HTR-8/SVneo (cell line): ENCODE measurements at regions not wholly inside any gene's neighbourhood (a gene's known extent, or its start where the extent isn't known, plus 50 kb on each side); places are given as distances from the start of the nearest gene placed in this dataset.

Experiments
- DNase-seq: peaks from one replicate; pipeline ENCODE4 v3.0.0; 2011; ENCODE audit warnings: low spot score, mixed read lengths; ENCODE audit not compliant: insufficient read length
- FAIRE-seq: peaks from 2 replicates; lab custom pipeline; 2011; peaks lifted over from hg19 to GRCh38; lab: Jason Lieb, UNC

DNA sequence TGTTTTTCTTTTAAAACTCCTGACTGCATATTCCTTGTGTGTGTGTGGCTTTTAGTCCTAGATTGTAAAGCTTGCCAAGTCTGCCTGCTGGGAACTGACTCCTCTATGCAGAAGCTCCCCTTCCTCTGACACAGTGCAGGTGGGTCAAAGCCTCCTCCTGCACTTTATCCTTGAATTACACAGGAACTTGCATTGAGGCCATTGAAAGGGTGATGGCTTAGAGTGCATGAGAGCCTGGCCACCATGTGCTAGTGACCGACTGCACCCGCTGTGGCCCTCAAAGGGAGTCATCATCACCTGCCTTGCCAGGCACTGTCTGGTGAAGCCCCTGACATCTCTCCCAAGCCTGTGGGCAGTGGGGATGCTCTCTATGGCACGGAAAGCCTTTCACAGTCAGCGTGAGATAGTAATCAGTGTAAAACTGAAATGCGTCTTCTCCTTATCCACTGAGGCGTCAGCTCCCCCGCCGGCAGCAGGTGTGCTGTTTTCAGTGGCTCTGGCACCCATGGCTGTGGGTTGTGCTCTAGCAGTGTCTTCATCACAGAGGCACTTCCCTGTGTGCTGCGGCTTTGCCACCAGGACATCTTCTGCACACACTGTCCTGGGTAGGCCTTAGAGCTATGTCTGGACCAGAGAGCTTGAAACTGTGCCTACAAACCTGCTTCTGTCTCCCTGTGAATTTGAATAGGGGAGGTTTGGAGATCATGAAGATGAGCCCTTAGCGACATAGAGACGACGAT is 87.9 kb downstream of the THBS2 start:
- FAIRE-seq (no peak), DNase-seq (no peak)

DNA sequence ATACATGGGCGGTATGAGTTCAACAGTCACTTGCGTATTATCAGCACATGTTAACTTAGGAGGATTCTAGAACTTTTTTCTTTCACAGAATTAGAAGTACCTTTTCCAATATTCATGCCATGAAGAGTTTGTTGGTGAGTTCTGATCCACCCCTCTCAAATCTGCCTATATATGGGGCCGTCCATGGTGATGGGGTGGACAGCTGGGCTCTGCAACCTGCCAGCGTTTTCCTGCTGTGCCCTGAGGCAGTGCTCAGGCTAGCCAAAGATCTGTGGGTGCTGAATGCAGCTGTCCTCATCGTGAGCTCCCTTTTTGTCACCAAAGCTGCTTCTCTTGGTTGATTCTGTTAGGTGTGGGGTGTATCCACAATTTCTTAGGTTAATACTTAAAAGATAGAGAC is 88.7 kb downstream of the THBS2 start:
- DNase-seq (no peak), FAIRE-seq (no peak)

DNA sequence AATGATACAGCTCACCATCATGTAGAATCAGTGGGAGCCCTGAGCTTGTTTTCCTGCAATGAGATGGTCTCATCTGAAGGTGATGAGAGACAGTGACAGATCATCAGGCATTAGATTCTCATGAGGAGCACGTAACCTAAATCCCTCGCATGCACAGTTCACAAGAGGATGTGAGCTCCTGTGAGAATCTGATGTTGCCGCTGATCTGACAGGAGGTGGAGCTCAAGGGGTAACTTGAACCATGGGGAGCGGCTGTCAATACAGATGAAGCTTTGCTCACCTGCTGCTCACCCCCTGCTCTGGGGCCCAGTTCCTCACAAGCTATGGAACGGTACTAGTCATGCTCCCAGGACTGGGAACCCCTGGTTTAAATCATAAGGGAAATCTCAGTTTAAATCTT is 89.2 kb downstream of the THBS2 start:
- FAIRE-seq (no peak), DNase-seq (no peak)

DNA sequence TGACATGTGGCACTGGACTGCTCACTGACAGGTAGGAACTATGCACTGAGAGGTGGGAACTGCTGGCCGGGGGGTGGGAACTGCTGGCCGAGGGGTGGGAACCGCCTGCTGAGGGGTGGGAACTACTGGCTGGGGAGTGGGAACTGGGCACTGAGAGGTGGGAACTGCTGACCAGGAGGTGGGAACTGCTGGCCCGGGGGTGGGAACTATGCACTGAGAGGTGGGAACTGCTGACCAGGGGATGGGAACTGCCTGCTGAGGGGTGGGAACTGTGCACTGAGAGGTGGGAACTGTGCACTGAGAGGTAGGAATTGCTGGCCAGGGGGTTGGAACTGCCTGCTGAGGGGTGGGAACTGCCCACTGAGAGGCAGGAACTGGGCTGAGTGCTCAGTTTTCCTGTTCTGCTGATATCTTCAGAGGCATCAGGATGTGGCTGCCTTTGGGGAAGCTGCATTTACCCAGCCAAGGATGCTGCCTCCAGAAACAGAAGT is 90.2 kb downstream of the THBS2 start:
- no peak for DNase-seq
- no peak for FAIRE-seq

DNA sequence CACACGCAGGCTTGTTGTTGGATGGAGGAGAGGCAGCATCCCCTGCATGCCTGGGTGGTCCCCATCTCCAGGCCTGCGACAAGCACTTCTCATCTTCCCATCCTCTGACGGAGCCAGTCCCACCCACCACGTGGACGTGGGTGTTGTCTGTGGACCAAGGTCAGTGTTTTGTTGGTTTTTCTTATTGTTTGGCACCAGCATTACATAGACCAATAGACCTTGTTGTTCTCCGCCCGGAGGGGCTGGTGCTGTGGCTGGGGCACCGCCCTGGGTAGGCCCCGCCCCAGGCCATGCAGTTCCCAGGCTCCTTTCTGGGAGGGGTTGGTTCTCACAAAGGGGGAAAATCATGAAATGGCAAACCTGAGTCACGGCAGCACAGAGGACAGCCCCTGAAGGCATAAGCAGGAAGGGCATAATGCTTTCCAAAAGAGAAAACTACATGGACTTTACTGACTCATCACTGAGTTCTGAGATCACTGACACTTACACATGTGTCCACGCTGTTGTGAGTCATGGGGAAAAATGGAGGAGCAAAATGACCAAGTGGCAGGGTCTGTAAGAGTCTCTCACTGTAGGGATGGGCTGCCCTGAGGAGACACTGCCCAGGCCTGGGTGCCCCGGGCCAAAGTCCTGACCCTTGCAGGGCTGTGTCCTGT is 90.8 kb downstream of the THBS2 start:
- FAIRE-seq (peak; percentile 67), DNase-seq (peak; percentile 90)

DNA sequence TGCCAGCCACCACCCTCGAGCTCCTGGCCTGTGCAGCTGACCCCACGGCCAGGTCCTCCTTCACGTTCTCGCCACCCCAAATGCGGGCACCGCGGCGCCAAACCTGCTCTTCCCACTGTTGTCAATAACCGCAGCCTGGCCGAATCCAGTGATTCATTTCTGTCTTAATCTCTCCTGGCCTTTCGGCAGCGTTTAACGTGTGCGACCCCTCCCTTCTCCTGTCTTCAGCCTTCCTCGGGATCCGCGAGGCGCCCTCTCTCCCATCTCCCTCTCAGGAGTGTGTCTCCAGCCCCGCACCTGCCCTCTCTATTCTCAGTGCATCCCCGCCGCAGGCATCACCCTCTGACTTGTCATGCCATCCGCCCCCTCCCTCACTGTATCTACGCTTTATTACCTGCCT is 91.4 kb downstream of the THBS2 start:
- FAIRE-seq (no peak), DNase-seq (no peak)

DNA sequence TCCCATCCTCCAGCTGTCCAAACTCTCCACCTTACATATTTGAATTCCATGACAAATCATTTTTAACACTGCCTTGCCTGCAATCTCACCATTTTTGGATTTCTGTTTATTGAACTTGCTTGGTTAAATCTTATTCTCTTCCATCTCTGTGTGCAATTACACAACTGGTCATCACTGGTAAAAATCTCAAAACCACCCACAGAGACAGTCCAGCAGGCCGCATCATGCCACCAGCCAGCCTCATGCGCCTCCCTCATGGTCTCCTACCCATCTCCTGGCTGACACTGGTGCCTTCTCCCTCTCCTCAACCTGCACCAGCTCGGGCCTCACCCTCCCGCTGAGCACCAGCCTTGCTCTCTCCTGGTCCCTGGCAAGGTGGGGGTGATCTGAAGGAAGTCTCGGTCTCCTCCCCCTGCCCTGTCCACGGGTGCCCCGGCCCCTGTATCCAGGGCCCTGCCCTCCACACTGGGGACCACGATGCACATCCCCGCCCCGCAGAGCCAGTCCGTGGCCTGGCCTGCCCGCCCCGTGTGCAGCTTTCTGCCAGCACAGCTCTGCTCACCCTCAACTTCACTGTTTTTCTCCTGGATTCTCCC is 92.0 kb downstream of the THBS2 start:
- no peak for DNase-seq
- no peak for FAIRE-seq

DNA sequence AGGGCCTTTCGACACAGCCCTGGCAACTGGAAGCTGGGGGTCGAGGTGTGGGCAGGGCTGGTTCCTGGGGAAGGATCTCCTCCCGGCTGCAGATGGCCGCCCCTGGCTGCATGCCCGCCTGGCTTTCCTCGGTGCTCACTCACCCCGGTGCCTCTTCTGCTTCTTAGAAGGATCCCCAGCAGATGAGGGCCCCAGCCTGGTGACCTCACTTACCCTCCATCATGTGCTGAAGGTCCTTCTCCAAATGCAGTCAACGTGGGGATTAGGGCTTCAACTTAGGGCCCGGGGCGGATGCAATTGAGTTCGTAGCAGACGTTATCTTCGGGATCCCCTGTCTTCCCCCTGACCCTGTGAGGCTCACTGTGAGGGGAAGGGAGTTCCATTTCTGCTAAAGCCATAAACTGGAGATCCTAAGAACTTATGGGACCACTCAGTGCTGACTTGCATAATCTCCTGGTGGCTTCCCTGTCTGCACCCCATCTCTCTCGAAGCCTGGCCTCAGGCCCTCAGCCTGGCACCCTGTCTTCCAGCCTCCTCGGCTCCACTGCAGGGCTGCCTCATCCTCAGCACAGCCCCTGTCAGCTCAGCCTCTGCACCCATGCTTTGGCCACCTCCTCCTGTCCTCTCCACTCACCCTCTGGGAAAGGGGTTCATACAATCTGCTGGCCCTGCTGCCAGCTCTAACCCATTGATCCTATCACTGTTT is 92.6 kb downstream of the THBS2 start:
- FAIRE-seq = no peak
- no peak for DNase-seq

DNA sequence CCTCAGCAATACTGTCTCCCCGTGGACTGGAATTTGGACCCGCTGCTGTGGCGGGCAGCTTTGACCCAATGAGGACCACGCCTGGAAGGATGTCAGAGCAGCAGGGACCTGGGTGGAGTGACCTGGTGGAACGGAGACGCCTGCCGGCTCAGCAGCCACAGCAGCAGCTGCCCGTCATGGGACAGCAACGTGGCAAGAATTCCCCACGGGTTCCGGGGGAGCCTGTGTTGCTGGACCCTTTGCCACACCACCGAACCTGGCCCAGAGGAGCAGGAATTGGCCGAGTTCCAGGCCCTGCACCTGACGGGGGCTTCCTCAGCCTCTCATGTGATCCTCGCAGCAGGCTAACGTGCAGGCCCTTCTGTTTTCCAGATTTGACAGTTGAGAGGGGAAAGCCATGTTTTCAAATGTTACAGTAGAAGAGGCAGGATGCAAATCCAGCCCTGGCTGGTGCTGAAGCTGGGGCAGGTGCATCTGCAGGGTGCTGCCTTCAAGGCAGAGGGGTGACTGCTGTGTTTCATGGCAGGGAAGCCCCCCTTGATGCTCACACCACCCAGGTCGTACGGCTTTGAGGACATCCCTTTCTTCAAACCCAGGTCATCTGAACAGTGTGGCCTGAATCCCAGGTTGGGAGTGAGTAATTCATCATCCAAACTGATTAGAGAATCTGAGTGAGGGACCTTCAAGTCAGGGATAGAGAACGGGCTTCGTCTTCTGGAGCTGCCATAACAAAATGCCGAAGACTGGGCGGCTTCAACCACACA is 93.4 kb downstream of the THBS2 start:
- FAIRE-seq (no peak), DNase-seq (no peak)

DNA sequence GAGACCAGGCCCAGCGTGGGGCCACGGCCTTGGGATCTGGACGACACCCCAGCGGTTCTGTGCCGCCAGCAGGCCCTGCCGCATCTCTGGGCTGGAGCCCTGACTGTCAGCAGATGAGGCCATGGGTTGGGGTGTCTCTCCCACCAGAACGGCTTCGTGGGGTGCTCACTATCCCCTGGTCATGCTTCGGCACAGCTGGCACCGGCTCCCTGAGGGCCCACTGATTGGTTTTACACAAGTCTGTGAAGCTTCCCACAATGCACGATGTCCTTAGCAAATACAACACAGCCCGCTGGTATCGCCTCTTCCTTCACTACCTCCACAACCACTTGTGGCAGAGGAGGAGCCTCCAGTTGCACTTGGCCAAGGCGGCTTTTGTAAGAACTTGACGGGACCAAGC is 94.3 kb downstream of the THBS2 start:
- DNase-seq = no peak
- FAIRE-seq = no peak

DNA sequence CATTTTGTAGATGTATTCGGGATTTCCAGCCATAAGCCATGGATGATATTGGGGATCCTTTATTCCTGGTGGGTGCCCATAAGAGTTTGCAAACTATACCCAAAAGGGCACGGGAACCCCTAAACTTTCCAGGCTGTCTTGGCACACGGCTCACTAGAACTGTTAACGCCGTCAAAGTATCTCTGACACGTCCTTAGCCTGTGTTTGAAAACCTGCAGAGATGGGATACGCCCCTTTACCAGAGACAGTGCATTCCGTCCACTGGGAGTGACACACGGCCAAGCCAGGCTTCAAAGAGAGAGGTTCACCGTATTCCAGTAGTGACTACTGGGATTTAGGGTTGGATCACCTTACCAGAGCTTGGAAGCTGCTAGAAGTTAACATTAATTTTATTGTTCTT is 95.0 kb downstream of the THBS2 start:
- DNase-seq (no peak), FAIRE-seq (no peak)

DNA sequence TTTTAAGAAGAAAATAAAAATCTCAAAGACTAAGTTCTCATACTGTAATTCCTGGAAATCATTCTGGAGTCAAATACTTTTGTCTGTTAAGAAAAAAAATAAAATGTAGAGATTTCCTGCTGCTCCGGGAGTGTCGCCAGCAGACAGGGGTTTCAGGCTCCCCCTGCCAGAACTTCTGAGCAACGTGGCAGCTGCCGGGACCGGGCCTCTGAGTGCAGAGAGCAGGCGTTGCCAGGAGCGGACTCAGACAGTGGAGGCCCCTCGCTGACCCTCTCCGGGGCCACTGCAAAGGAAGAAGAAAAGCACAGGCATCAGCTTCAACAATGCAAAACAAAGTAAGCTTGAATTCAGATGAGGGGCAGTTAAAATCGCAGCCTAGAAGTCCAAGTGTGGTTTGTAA is 95.5 kb downstream of the THBS2 start:
- no peak for DNase-seq
- no peak for FAIRE-seq

DNA sequence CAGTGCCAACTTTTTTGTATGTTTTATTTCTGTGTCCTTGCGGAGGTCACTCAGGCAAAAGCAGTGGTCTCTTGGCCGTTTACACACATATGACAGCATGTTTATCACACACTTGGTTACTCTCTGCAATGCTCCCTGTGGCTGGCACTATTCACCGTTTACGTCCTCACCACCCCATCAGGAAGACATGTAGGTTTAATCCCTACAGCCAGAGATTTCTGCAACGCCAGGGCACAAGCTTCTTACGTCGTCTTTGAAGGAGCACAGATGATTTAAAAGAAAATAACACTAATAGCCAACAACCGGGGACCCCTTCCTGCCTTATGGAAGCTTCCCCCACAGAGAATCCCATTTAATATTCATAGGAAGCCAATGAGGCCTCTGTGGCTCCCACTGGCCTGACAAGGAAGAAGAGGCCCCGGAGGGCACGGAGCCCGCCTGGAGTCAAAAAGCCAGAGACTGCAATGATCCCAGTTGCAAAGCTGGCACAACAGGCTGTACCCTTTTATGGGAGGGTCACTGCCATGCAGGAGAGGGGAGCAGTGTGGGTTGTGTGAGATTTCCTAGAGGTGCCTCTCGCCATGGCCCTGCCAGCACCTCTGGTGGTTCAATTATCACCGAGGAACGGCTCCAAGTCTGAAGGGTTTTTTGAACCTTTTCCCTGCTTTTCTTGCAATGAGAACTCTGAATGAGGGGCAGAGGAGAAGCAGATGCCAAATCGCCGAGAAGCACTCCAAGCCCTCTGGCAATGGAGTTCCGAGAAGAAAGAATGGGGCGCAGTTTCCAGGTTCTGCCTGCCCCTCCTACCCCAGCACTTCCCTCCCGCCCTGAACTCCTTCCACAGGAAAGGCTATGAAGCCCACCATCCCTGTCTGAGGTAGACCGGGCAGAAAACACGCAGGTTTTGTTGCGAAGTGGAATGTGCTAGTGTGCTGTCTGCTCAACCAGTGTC is 96.2 kb downstream of the THBS2 start:
- DNase-seq (no peak), FAIRE-seq (no peak)

DNA sequence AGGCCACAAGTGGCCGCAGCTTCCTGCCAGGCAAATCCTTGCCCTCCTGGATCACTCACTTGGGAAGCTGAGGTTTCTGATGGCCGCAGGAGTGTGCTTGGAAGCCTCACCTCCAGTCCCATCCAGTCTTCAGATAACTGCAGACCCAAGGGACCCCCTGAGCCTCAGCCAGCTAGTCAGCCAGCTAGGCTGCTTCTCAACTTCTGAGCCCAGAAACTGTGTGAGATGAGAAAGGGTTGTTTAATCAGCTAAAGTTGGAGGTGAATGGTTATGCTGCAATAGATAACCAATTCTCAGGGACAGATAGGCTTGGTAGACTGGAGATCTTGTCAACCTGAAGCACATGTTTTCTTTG is 96.9 kb downstream of the THBS2 start:
- no peak for FAIRE-seq

DNA sequence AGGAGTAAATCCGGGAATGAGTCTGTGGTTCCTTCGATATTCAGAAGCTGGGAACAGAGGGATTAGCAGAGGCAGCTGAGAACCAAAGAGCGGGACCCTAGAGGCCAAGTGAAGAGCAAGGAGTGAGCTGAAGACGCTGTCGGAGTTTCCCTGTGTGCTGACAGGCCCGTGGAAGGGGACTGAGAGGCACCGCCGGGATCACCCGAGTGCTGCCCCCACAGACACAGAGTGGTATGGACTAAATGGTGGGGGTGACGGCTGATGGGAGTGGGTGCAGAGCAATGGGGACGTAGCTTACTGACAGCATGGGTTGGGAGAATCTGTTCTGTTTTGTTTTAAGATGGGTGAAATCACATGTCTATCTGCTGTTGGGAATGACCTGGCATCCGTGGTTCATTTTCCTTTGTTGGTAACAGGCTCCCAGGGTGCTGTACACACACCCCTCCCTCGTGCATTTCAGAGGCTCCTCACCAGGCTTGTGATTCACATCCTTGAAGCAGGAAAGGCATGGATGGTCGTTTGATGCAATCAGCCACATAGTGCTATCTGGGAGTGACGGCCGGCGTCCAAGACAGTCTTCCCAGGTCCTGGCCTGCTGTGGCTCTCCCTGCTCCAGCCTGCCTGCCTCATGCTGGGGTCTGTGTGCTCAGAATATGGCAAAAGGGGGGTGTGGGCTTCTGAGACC is 97.4 kb downstream of the THBS2 start:
- DNase-seq (no peak), FAIRE-seq (no peak)

More for the DNA sequence above, 96.9 kb downstream of the THBS2 start:
- no peak for DNase-seq

DNA sequence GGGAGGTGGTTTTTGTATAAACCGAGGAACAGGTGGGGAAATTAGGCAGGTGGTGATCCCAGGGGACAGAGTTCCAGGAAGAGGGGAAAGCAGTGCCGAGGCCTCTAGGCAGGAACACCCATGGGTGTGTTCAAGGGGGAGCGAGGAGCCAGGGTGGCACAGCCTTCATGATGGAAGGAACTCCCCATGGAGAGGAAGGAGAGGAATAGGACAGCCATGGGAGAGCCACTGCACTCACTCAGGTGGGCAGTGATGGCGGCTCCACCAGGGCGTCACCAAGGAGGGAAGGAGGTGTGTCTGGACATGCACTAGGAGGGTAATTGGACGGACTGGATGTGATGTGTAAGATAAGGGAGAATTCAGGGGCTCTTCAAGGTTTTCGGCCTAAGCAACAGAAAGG is 98.2 kb downstream of the THBS2 start:
- DNase-seq (no peak), FAIRE-seq (no peak)

DNA sequence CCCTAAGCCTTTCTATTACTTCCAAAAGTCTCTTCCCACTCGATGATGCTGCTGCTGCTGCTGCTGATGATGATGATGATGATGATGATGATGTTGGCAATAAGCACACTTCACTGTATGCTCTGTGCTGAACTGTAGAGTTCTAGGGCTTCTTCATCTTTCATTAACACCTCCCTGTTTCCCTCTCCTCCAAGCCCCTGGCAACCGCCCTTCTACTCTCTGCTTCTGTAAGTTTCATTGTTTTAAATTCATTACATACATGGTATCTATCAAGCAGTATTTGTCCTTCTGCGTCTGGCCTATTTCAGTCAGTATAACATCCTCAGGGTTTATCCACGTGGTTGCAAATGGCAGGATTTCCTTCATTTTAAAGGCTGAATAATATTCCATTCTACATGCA is 100.2 kb downstream of the THBS2 start:
- DNase-seq = no peak
- FAIRE-seq = no peak

DNA sequence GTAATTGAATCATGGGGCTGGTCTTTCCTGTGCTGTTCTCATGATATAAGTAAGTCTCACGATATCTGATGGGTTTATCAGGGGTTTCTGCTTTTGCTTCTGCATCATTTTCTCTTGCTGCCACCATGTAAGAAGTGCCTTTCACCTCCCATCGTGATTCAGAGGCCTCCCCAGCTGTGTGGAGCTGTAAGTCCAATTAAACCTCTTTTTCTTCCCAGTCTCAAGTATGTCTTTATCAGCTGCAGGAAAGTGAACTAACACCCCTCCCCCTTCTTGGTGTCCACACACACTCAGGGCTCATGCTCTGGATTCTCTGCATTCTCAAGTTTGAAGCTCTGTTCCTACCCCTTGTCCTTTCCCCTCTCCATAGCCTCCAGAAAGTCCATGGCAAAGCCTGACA is 107.1 kb downstream of the THBS2 start:
- no peak for DNase-seq
- no peak for FAIRE-seq
